Esophagus squamous epithelium (tissue), 5 donors: ENCODE measurements at regions not wholly inside any gene's neighbourhood (a gene's known extent, or its start where the extent isn't known, plus 50 kb on each side); places are given as distances from the start of the nearest gene placed in this dataset.

Experiments used
- DNase-seq: peaks from one replicate; lab custom pipeline; 2025; lab: John Stamatoyannopoulos, UW
- H3K27ac ChIP-seq, 4 donors: fragments of 200-600 bp; sonication (generic); one replicate each; pipeline ENCODE4 v1.5.1; 2016 to 2019; ENCODE audit warnings: mild to moderate bottlenecking in 1 of 4
- H3K27me3 ChIP-seq, 4 donors: fragments of 200-600 bp; sonication (generic); 1 replicate in 3 of 4; 2 replicates in 1 of 4; pipeline versions ENCODE4 v1.5.1 to v1.6.0; 2017 to 2021; ENCODE audit warnings: antibody characterized with exemption in 1 of 4
- H3K36me3 ChIP-seq, 3 donors: fragments of 200-600 bp; sonication (generic); one replicate each; pipeline ENCODE4 v1.5.1; 2016 to 2019
- H3K4me1 ChIP-seq, 3 donors: fragments of 200-600 bp; sonication (generic); one replicate each; pipeline ENCODE4 v1.5.1; 2017 to 2019
- H3K4me3 ChIP-seq, 4 donors: fragments of 200-600 bp; sonication (generic); 1 replicate in 3 of 4; 2 replicates in 1 of 4; pipeline ENCODE4 v1.5.1; 2016 to 2019; ENCODE audit warnings: mild to moderate bottlenecking in 2 of 4, moderate library complexity in 1 of 4
- H3K9me3 ChIP-seq, 3 donors: fragments of 200-600 bp; sonication (generic); one replicate each; pipeline ENCODE4 v1.5.1; 2016 to 2019
- POLR2A ChIP-seq, 4 donors: fragments of 450-650 bp; IDR thresholded peaks; one replicate each; pipeline ENCODE4 v1.6.1; 2017; ENCODE audit warnings: antibody characterized with exemption in 4 of 4, mild to moderate bottlenecking in 4 of 4, moderate library complexity in 3 of 4
- WGBS, 2 donors: methylation state at CpG; one replicate each; pipeline ENCODE4 v1.1.5; 2018; 5-methylcytosine and 5-hydroxymethylcytosine counted together
- intact Hi-C: fragments of 100-400 bp; cut with DNase I; formaldehyde crosslinking; loops from one replicate; pipeline ENCODE4 v1.15.0; 2022
- TF ChIP-seq, protein P1 (sequence below), 6 experiments: fragments of 450-650 bp in 4 of 6; fragments of 200-600 bp in 2 of 6; sonication (generic) in 2 of 6; IDR thresholded peaks; one replicate each; pipeline ENCODE4 v1.5.1; 2016 to 2019; ENCODE audit warnings: antibody characterized with exemption in 6 of 6, mild to moderate bottlenecking in 4 of 6, moderate library complexity in 4 of 6
- donor health status: DM: yes; HTN: yes; CAD: no.

DNA sequence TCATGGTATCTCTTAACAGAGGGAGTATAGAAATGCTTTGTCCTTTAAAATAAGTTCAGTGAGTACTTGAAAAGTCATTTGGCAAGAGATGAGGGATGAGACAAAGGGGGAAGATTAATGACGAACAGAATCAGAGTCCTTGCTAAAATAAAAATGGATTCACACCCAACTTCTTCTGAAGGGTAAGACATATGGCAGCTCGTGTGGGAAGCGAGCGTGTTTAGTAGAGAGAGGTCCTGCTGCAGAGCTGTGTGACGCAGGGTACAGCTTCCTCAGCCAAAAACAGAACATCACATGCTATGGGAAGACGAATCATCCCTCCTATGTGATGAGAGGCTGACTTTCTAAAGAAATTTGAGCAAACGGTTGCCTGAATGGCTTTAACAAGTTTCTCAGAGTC, 158.5 kb upstream of the LMO4 start:
- H3K4me1 ChIP-seq, result no peaks in the 10 kb centered on the region

DNA sequence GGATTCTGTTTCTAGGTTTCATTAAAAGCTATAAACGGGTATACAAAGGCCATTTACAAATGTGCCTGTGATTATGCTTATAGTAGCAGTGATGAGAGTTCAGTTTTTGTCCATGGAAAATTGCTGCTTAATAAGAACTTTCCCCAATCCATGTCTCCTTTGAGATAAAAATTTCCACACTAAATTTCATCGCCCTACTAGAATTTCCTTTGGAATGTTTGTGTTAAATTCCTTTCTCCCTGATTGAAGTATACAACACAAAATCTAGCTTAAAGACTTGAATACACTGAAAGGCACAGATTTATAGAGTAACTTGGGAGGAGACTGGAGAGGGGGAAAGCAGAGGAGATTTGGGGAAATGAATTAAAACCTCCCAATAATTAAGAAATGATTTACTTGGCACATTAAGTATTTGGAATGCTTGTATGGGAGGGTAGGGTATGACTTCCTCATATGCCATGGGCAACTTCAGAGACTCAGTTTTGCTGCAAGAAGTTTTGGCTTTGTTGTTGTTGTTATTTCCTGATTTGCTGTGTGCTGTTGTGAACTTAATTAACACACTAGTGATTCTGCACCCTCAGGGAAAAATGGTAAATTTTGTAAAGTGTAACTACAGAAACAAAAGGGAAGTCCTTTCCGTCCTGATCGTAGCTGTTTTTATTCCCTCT, 157.6 kb upstream of the LMO4 start:
- no peak overlapping the region for H3K4me3 ChIP-seq
- no peaks in the 10 kb centered on the region for H3K4me1 ChIP-seq
- H3K9me3 ChIP-seq, result no peaks in the 10 kb centered on the region
- TF ChIP-seq, protein P1, sequence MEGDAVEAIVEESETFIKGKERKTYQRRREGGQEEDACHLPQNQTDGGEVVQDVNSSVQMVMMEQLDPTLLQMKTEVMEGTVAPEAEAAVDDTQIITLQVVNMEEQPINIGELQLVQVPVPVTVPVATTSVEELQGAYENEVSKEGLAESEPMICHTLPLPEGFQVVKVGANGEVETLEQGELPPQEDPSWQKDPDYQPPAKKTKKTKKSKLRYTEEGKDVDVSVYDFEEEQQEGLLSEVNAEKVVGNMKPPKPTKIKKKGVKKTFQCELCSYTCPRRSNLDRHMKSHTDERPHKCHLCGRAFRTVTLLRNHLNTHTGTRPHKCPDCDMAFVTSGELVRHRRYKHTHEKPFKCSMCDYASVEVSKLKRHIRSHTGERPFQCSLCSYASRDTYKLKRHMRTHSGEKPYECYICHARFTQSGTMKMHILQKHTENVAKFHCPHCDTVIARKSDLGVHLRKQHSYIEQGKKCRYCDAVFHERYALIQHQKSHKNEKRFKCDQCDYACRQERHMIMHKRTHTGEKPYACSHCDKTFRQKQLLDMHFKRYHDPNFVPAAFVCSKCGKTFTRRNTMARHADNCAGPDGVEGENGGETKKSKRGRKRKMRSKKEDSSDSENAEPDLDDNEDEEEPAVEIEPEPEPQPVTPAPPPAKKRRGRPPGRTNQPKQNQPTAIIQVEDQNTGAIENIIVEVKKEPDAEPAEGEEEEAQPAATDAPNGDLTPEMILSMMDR (IDR thresholded peaks at IDR 0.05), result no peak
- TF ChIP-seq POLR2A (IDR thresholded peaks at IDR 0.05), result no peak
- intact Hi-C loops, result no loop called here
- 75 to 84% methylated on average over 4 of the region's 4 CpGs for WGBS, 2 donors
- peaks cover 0 to 4% (median 0%) of the 10 kb centered on the region in 4 donors for H3K27me3 ChIP-seq
- no peaks in the 10 kb centered on the region for H3K36me3 ChIP-seq
- no peak for DNase-seq
- H3K27ac ChIP-seq, result no peak overlapping the region

More for the DNA sequence above, 158.5 kb upstream of the LMO4 start:
- no peak for TF ChIP-seq POLR2A (IDR thresholded peaks at IDR 0.05)
- TF ChIP-seq, protein P1 (IDR thresholded peaks at IDR 0.05), result no peak
- Histone ChIP-seq H3K36me3 (no peaks in the 10 kb centered on the region), H3K27ac (no peak overlapping the region), H3K4me3 (no peak overlapping the region), H3K27me3 (peaks cover 0 to 4% (median 0%) of the 10 kb centered on the region in 4 donors), H3K9me3 (no peaks in the 10 kb centered on the region)
- intact Hi-C loops, result no loop called here
- DNase-seq, result no peak
- WGBS, 2 donors, result 45 to 50% methylated on average over 7 of the region's 7 CpGs

GRCh38 chr1:87173231-87173630, 155.4 kb upstream of the LMO4 start:
- Histone ChIP-seq H3K9me3 (no peaks in the 10 kb centered on the region), H3K4me1 (no peaks in the 10 kb centered on the region), H3K4me3 (no peak overlapping the region), H3K27ac (no peak overlapping the region), H3K36me3 (no peaks in the 10 kb centered on the region), H3K27me3 (no peaks in the 10 kb centered on the region)
- 88 to 89% methylated on average over 3 of the region's 3 CpGs for WGBS, 2 donors
- no peak for DNase-seq
- intact Hi-C loops, result no loop called here
- TF ChIP-seq, protein P1 (IDR thresholded peaks at IDR 0.05), result no peak
- no peak for TF ChIP-seq POLR2A (IDR thresholded peaks at IDR 0.05)

- H3K27me3 ChIP-seq, result no peaks in the 10 kb centered on the region
- WGBS, 2 donors, result 73 to 80% methylated on average over 2 of the region's 2 CpGs
- intact Hi-C loops, result no loop called here
- no peak for DNase-seq
- H3K4me1 ChIP-seq, result no peaks in the 10 kb centered on the region
- TF ChIP-seq POLR2A (IDR thresholded peaks at IDR 0.05), result no peak
- TF ChIP-seq, protein P1 (IDR thresholded peaks at IDR 0.05), result no peak
- H3K36me3 ChIP-seq, result no peaks in the 10 kb centered on the region
- no peak overlapping the region for H3K27ac ChIP-seq
- no peak overlapping the region for H3K4me3 ChIP-seq
- H3K9me3 ChIP-seq, result no peaks in the 10 kb centered on the region
Observed at GRCh38 chr1:87174724-87175245, 153.9 kb upstream of the LMO4 start.

DNA sequence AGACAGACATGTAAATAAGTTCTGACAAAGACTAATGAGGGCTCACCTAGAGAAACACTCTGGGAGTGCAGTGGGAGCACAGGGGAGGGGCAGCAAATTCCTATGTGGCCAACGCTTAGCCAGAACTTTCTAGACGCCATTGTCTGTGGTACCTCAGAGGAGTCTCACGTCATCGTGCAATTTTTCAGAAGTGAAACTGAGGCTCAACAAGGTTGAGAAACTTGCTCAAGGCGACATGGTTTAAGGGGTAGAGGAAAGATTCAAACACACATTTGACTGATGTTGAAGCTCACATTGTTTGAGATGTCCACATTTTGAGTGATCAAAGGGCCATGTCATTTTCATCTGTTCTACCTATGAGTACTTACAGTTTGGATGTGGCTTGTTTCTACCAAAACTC, 152.6 kb upstream of the LMO4 start:
- H3K9me3 ChIP-seq, result no peaks in the 10 kb centered on the region
- WGBS, 2 donors, result 80 to 92% methylated on average over 5 of the region's 5 CpGs
- DNase-seq, result no peak
- H3K27ac ChIP-seq, result no peak overlapping the region
- H3K27me3 ChIP-seq, result no peaks in the 10 kb centered on the region
- TF ChIP-seq, protein P1 (IDR thresholded peaks at IDR 0.05), result no peak
- no peak for TF ChIP-seq POLR2A (IDR thresholded peaks at IDR 0.05)
- H3K4me3 ChIP-seq, result no peak overlapping the region
- no peaks in the 10 kb centered on the region for H3K4me1 ChIP-seq
- intact Hi-C loops, result no loop called here
- H3K36me3 ChIP-seq, result no peaks in the 10 kb centered on the region
